HCT116 (cell line): ENCODE measurements at regions not wholly inside any gene's neighbourhood (a gene's known extent, or its start where the extent isn't known, plus 50 kb on each side); places are given as distances from the start of the nearest gene placed in this dataset.

Source experiments
- ATAC-seq: fragments of 200-7000 bp; cut with Tn5 transposase; 2 replicates; pipeline ENCODE4 v1.9.1; 2020; ENCODE audit warnings: mild to moderate bottlenecking, moderate library complexity
- BruUV-seq: library from RNA; stranded (reverse); fragments of 400-500 nt; replicated peaks from 2 replicates; lab custom pipeline; 2021; lab: Mats Ljungman, UMichigan
- CTCF ChIA-PET: fragments of 300-600 bp; sonication (Branson Sonifier 250); formaldehyde crosslinking; loops from one replicate; lab custom pipeline; 2021; ENCODE audit warnings: antibody characterized with exemption; lab: Charles Lee
- POLR2A ChIA-PET: fragments of 300-600, 350-600 bp; sonication (Branson Sonifier 250); formaldehyde crosslinking; loops from one replicate; lab custom pipeline; 2021; ENCODE audit warnings: antibody characterized with exemption; lab: Charles Lee
- RAD21 ChIA-PET, 2 experiments: fragments of 300-600 bp; sonication (Branson Sonifier 250); formaldehyde crosslinking; loops; one replicate each; lab custom pipeline; 2023; ENCODE audit warnings: low total read pairs in 2 of 2; ENCODE audit not compliant: uncharacterized antibody in 2 of 2, unreplicated experiment in 2 of 2, low non-redundant PET in 1 of 2; lab: Charles Lee
- DNase-seq: peaks from one replicate; pipeline ENCODE4 v3.0.0-alpha.2; 2010; ENCODE audit warnings: low read depth, low spot score
- H2AFZ ChIP-seq: fragments of 200-600 bp; shearing (Covaris generic), sonication (generic); 2 replicates; pipeline ENCODE4 v1.6.1; 2017; ENCODE audit warnings: low read depth, mixed run types, mixed read lengths, antibody characterized with exemption, low read length; ENCODE audit not compliant: poor library complexity, severe bottlenecking
- H3K27ac ChIP-seq: 2 replicates; pipeline ENCODE4 v1.5.1; 2012; ENCODE audit warnings: low read depth, low read length
- H3K27me3 ChIP-seq: fragments of 200-600 bp; sonication (generic); 2 replicates; pipeline ENCODE4 v1.6.1; 2016; ENCODE audit warnings: mixed run types, low read length, mixed read lengths; ENCODE audit not compliant: insufficient read depth
- H3K36me3 ChIP-seq, 2 experiments: fragments of 200-500 bp in 1 of 2; fragments of 200-600 bp in 1 of 2; sonication (Bioruptor generic) in 1 of 2; sonication (generic) in 1 of 2; 2 replicates each; pipeline versions ENCODE4 v1.5.1 to v1.6.1; 2014 to 2016; ENCODE audit warnings: low read length in 2 of 2, inconsistent platforms in 1 of 2, mixed read lengths in 1 of 2, mixed run types in 1 of 2; ENCODE audit not compliant: insufficient read depth in 2 of 2, control insufficient read depth in 1 of 2
- H3K4me1 ChIP-seq, 2 experiments: fragments of 200-600 bp in 1 of 2; sonication (generic) in 1 of 2; 2 replicates each; pipeline versions ENCODE4 v1.5.1 to v1.6.1; 2012 to 2017; ENCODE audit warnings: low read length in 2 of 2, inconsistent platforms in 1 of 2, mild to moderate bottlenecking in 1 of 2, mixed read lengths in 1 of 2, mixed run types in 1 of 2, moderate library complexity in 1 of 2; ENCODE audit not compliant: insufficient read depth in 2 of 2, control insufficient read depth in 1 of 2
- H3K4me2 ChIP-seq: fragments of 200-600 bp; sonication (generic); 2 replicates; pipeline ENCODE4 v1.6.1; 2017; ENCODE audit warnings: mixed run types, low read length, mixed read lengths
- H3K4me3 ChIP-seq, 2 experiments: fragments of 200-600 bp in 1 of 2; sonication (generic) in 1 of 2; replicated peaks in 1 of 2; 2 replicates each; pipeline ENCODE4 v1.5.1; 2011 to 2016; ENCODE audit warnings: low read length in 2 of 2, control low read depth in 1 of 2, low read depth in 1 of 2, mild to moderate bottlenecking in 1 of 2, mixed read lengths in 1 of 2, mixed run types in 1 of 2
- H3K79me2 ChIP-seq: fragments of 200-600 bp; sonication (generic); 2 replicates; pipeline ENCODE4 v1.6.1; 2017; ENCODE audit warnings: mild to moderate bottlenecking, mixed run types, low read length, moderate library complexity, mixed read lengths; ENCODE audit not compliant: insufficient read depth
- H3K9ac ChIP-seq: fragments of 200-600 bp; sonication (generic); 2 replicates; pipeline ENCODE4 v1.6.1; 2016; ENCODE audit warnings: low read length, mixed read lengths
- H3K9me2 ChIP-seq: fragments of 200-600 bp; sonication (generic), shearing (Covaris generic); 2 replicates; pipeline ENCODE4 v1.6.1; 2017; ENCODE audit warnings: mixed run types, mild to moderate bottlenecking, moderate library complexity; ENCODE audit not compliant: insufficient read depth
- H3K9me3 ChIP-seq, 2 experiments: fragments of 200-500 bp in 1 of 2; fragments of 200-600 bp in 1 of 2; sonication (Bioruptor generic) in 1 of 2; sonication (generic) in 1 of 2; 2 replicates each; pipeline ENCODE4 v1.6.1; 2014 to 2017; ENCODE audit warnings: low read length in 2 of 2, mixed read lengths in 2 of 2, inconsistent platforms in 1 of 2, low read depth in 1 of 2, mild to moderate bottlenecking in 1 of 2, mixed run types in 1 of 2, moderate library complexity in 1 of 2; ENCODE audit not compliant: control insufficient read depth in 1 of 2, insufficient read depth in 1 of 2
- H4K20me1 ChIP-seq: fragments of 200-600 bp; sonication (generic), shearing (Covaris generic); 2 replicates; pipeline ENCODE4 v1.6.1; 2017; ENCODE audit warnings: mixed run types, mild to moderate bottlenecking, moderate library complexity; ENCODE audit not compliant: insufficient read depth
- EZH2 ChIP-seq: fragments of 200-600 bp; sonication (generic); IDR thresholded peaks from 2 replicates; pipeline ENCODE4 v1.6.1; 2017; ENCODE audit warnings: antibody characterized with exemption, mixed run types
- FOSL1 ChIP-seq: IDR thresholded peaks from 2 replicates; pipeline ENCODE4 v1.6.1; 2012; ENCODE audit warnings: low read depth
- JUND ChIP-seq: IDR thresholded peaks from 2 replicates; pipeline ENCODE4 v1.6.1; 2012
- RAD21 ChIP-seq: IDR thresholded peaks from 2 replicates; pipeline ENCODE4 v1.6.1; 2012; ENCODE audit warnings: low read depth, mild to moderate bottlenecking
- SP1 ChIP-seq: IDR thresholded peaks from 2 replicates; pipeline ENCODE4 v1.6.1; 2012; ENCODE audit warnings: low read depth
- SRF ChIP-seq: IDR thresholded peaks from 2 replicates; pipeline ENCODE4 v1.6.1; 2012; ENCODE audit warnings: low read depth
- TCF7L2 ChIP-seq: IDR thresholded peaks from 2 replicates; pipeline ENCODE4 v1.7.0; 2011; ENCODE audit warnings: borderline replicate concordance, inconsistent platforms; ENCODE audit not compliant: insufficient read depth, insufficient read length; ENCODE audit errors: extremely low read depth
- YY1 ChIP-seq: IDR thresholded peaks from 2 replicates; pipeline ENCODE4 v1.6.1; 2011; ENCODE audit warnings: low read length, low read depth, moderate library complexity, mild to moderate bottlenecking; ENCODE audit not compliant: insufficient replicate concordance; ENCODE audit errors: extremely low read depth
- ZFX ChIP-seq: fragments of 450-650 bp; IDR thresholded peaks from 2 replicates; pipeline ENCODE4 v1.6.1; 2017
- ZNF274 ChIP-seq: fragments of 200-500 bp; sonication (Bioruptor generic); IDR thresholded peaks from 2 replicates; pipeline ENCODE4 v1.6.1; 2014; ENCODE audit warnings: mild to moderate bottlenecking, low read depth, low read length, inconsistent platforms
- intact Hi-C: fragments of 100-400 bp; cut with micrococcal nuclease; formaldehyde crosslinking; loops from 2 replicates; pipeline ENCODE4 v1.10.0; 2022
- TF ChIP-seq, protein P1 (sequence below): IDR thresholded peaks from 2 replicates; pipeline ENCODE4 v1.6.1; 2012
- TF ChIP-seq, protein P2 (sequence below): IDR thresholded peaks from 2 replicates; pipeline ENCODE4 v1.6.1; 2011; ENCODE audit warnings: mild to moderate bottlenecking, low read length, moderate library complexity; ENCODE audit not compliant: insufficient replicate concordance; ENCODE audit errors: extremely low read depth

DNA sequence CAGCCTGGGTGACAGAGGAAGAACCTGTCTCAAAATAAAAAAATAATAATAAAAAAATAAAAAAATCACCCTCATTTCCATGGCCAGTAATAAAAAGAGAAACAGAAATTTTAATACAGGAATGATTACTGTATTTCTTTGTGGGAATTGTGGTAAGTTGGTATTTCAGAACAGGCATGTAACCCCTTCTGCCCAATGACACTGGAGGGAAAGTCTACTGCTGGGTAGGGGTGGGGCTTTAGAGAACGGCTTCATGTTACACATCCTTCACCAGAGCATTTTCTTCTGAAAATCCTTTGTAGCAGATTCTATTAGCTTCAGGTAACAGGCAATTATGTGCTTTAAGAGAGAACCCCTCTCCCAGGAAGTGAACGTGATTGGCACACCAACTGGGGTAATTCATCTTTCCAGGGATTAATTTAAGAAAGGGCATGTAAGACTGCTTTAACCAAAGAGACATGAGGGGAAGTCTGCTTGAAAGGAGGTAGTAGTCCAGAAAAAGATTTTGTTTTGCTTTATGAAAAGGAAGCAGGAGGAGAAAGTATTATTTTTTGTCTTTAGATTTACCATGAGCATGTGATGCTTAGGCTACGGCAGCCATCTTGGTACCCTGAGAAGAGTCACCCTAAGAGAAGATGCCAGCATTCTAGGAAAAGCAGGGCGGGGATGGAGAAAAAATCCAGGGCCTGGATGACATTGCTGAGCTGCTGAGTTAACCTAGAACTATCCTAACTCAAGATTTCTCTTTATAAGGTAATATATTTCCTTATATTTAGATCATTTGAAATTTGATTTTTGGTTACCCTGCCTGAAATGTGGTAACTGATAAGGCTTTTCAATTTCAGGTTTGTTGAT lies 57.7 kb upstream of the DPT start:
- no TSS peak for BruUV-seq
- no peak for ATAC-seq

More for the DNA sequence above, 57.7 kb upstream of the DPT start:
- CTCF ChIA-PET, result no interaction called here
- no peak overlapping the region for H3K9ac ChIP-seq
- peak overlapping the region; percentile 40 for H2AFZ ChIP-seq
- no peaks in the 10 kb centered on the region for H3K36me3 ChIP-seq
- no peak overlapping the region for H3K27ac ChIP-seq
- H3K9me3 ChIP-seq, result no peaks in the 10 kb centered on the region
- RAD21 ChIA-PET, result no interaction called here
- H3K79me2 ChIP-seq, result no peaks in the 10 kb centered on the region
- TF ChIP-seq RAD21 (no peak), YY1 (no peak), EZH2 (no peak), JUND (no peak), TCF7L2 (no peak), SRF (no peak), SP1 (no peak), ZNF274 (no peak), FOSL1 (no peak), ZFX (no peak)
- TF ChIP-seq, protein P1, sequence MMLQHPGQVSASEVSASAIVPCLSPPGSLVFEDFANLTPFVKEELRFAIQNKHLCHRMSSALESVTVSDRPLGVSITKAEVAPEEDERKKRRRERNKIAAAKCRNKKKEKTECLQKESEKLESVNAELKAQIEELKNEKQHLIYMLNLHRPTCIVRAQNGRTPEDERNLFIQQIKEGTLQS, result no peak
- TF ChIP-seq, protein P2, sequence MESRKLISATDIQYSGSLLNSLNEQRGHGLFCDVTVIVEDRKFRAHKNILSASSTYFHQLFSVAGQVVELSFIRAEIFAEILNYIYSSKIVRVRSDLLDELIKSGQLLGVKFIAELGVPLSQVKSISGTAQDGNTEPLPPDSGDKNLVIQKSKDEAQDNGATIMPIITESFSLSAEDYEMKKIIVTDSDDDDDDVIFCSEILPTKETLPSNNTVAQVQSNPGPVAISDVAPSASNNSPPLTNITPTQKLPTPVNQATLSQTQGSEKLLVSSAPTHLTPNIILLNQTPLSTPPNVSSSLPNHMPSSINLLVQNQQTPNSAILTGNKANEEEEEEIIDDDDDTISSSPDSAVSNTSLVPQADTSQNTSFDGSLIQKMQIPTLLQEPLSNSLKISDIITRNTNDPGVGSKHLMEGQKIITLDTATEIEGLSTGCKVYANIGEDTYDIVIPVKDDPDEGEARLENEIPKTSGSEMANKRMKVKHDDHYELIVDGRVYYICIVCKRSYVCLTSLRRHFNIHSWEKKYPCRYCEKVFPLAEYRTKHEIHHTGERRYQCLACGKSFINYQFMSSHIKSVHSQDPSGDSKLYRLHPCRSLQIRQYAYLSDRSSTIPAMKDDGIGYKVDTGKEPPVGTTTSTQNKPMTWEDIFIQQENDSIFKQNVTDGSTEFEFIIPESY, result no peak
- no peak for DNase-seq
- H3K4me3 ChIP-seq, result no peak overlapping the region
- POLR2A ChIA-PET, result no interaction called here
- H3K4me2 ChIP-seq, result no peak overlapping the region
- H3K4me1 ChIP-seq, result no peaks in the 10 kb centered on the region
- no peaks in the 10 kb centered on the region for H3K9me2 ChIP-seq
- intact Hi-C loops, result no loop called here
- no peaks in the 10 kb centered on the region for H3K27me3 ChIP-seq
- no peaks in the 10 kb centered on the region for H4K20me1 ChIP-seq
